Natural killer cell (primary cell): ENCODE measurements at regions not wholly inside any gene's neighbourhood (a gene's known extent, or its start where the extent isn't known, plus 50 kb on each side); places are given as distances from the start of the nearest gene placed in this dataset.

ENCODE experiments used
- ATAC-seq, 3 donors: fragments of 150-1000 bp in 2 of 3; fragments of 200-7000 bp in 1 of 3; cut with Tn5 transposase; 1 replicate in 1 of 3; 2 replicates in 2 of 3; pipeline ENCODE4 v1.10.0; 2021; ENCODE audit warnings: mild to moderate bottlenecking in 2 of 3, moderate library complexity in 2 of 3
- DNase-seq, 2 donors: peaks; one replicate each; pipeline versions ENCODE4 v3.0.0 to v3.0.0-alpha.2; 2013 to 2021; ENCODE audit warnings: mixed read lengths in 1 of 2
- H3K27ac ChIP-seq: one replicate; pipeline ENCODE4 v1.5.1; 2013; ENCODE audit warnings: mild to moderate bottlenecking, low read length
- H3K27me3 ChIP-seq: one replicate; pipeline ENCODE4 v1.6.1; 2013; ENCODE audit warnings: low read length; ENCODE audit not compliant: control insufficient read depth, insufficient read depth
- H3K36me3 ChIP-seq: one replicate; pipeline ENCODE4 v1.6.1; 2013; ENCODE audit warnings: low read length; ENCODE audit not compliant: control insufficient read depth, insufficient read depth
- H3K4me1 ChIP-seq: one replicate; pipeline ENCODE4 v1.6.1; 2013; ENCODE audit warnings: low read length; ENCODE audit not compliant: control insufficient read depth, insufficient read depth
- H3K4me3 ChIP-seq: one replicate; pipeline ENCODE4 v1.5.1; 2013; ENCODE audit warnings: low read length
- H3K9me3 ChIP-seq: one replicate; pipeline ENCODE4 v1.6.1; 2013; ENCODE audit warnings: low read length; ENCODE audit not compliant: control insufficient read depth, insufficient read depth
- H3K27ac Mint-ChIP-seq, 2 donors: one replicate each; pipeline ENCODE4 v1.8.0; 2022; ENCODE audit warnings: mild to moderate bottlenecking in 2 of 2, mixed read lengths in 2 of 2, moderate library complexity in 1 of 2
- H3K27me3 Mint-ChIP-seq, 2 donors: one replicate each; pipeline ENCODE4 v1.8.0; 2022; ENCODE audit warnings: low read depth in 2 of 2, mixed read lengths in 2 of 2
- H3K36me3 Mint-ChIP-seq: one replicate; pipeline ENCODE4 v1.8.0; 2022; ENCODE audit warnings: mixed read lengths
- H3K4me1 Mint-ChIP-seq, 2 donors: one replicate each; pipeline ENCODE4 v1.8.0; 2022; ENCODE audit warnings: mixed read lengths in 2 of 2
- H3K4me3 Mint-ChIP-seq: one replicate; pipeline ENCODE4 v1.8.0; 2022; ENCODE audit warnings: mild to moderate bottlenecking, moderate library complexity, mixed read lengths
- H3K9me3 Mint-ChIP-seq, 2 donors: one replicate each; pipeline ENCODE4 v1.8.0; 2022; ENCODE audit warnings: mixed read lengths in 2 of 2
- WGBS: methylation state at CpG from one replicate; pipeline ENCODE4 v1.1.7; 2013; ENCODE audit warnings: missing lambda C conversion rate; ENCODE audit not compliant: insufficient coverage; 5-methylcytosine and 5-hydroxymethylcytosine counted together
- intact Hi-C: fragments of 100-400 bp; cut with micrococcal nuclease; formaldehyde crosslinking; loops from one replicate; pipeline ENCODE4 v1.14.2; 2022
- TF ChIP-seq, protein P1 (sequence below): fragments of 200-600 bp; IDR thresholded peaks from one replicate; pipeline ENCODE4 v1.8.0; 2022; ENCODE audit warnings: antibody characterized with exemption

DNA sequence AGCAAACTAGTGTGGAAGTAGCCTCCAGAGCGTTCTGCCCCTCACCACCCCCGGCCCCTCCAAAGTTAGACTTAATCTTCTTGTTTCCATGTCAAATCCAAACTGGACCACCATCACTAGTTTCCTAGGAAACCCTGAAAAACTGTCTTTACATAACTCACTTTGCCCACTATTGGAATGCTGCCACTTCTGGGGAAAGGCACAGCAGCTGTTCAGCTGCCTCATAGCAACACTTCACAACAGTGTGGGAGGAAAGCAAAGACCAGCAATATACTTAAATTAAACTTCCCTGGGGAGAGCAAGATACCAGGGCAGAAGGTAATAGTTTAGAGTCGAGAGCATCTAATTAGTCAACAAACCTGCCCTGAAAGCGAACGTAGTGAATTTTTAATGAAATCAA is 452.2 kb downstream of the KCNJ2 start:
- Histone ChIP-seq H3K9me3 (no peaks in the 10 kb centered on the region), H3K4me3 (no peak overlapping the region), H3K36me3 (no peaks in the 10 kb centered on the region), H3K27me3 (no peaks in the 10 kb centered on the region), H3K27ac (no peak overlapping the region), H3K4me1 (peaks cover 3% of the 10 kb centered on the region)
- no peak for DNase-seq
- H3K9me3 Mint-ChIP-seq, result peaks cover 3 to 7% of the 10 kb centered on the region in 2 donors
- WGBS, result 83% methylated on average over 5 of the region's 5 CpGs
- no peaks in the 10 kb centered on the region for H3K36me3 Mint-ChIP-seq
- intact Hi-C loops, result no loop called here
- TF ChIP-seq, protein P1, sequence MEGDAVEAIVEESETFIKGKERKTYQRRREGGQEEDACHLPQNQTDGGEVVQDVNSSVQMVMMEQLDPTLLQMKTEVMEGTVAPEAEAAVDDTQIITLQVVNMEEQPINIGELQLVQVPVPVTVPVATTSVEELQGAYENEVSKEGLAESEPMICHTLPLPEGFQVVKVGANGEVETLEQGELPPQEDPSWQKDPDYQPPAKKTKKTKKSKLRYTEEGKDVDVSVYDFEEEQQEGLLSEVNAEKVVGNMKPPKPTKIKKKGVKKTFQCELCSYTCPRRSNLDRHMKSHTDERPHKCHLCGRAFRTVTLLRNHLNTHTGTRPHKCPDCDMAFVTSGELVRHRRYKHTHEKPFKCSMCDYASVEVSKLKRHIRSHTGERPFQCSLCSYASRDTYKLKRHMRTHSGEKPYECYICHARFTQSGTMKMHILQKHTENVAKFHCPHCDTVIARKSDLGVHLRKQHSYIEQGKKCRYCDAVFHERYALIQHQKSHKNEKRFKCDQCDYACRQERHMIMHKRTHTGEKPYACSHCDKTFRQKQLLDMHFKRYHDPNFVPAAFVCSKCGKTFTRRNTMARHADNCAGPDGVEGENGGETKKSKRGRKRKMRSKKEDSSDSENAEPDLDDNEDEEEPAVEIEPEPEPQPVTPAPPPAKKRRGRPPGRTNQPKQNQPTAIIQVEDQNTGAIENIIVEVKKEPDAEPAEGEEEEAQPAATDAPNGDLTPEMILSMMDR, result no peak
- no peaks in the 10 kb centered on the region for H3K27me3 Mint-ChIP-seq
- ATAC-seq, result no peak
- peaks cover 0 to 8% of the 10 kb centered on the region in 2 donors for H3K4me1 Mint-ChIP-seq
- H3K27ac Mint-ChIP-seq, result no peak overlapping the region
- H3K4me3 Mint-ChIP-seq, result peak overlapping the region; percentile 6

DNA sequence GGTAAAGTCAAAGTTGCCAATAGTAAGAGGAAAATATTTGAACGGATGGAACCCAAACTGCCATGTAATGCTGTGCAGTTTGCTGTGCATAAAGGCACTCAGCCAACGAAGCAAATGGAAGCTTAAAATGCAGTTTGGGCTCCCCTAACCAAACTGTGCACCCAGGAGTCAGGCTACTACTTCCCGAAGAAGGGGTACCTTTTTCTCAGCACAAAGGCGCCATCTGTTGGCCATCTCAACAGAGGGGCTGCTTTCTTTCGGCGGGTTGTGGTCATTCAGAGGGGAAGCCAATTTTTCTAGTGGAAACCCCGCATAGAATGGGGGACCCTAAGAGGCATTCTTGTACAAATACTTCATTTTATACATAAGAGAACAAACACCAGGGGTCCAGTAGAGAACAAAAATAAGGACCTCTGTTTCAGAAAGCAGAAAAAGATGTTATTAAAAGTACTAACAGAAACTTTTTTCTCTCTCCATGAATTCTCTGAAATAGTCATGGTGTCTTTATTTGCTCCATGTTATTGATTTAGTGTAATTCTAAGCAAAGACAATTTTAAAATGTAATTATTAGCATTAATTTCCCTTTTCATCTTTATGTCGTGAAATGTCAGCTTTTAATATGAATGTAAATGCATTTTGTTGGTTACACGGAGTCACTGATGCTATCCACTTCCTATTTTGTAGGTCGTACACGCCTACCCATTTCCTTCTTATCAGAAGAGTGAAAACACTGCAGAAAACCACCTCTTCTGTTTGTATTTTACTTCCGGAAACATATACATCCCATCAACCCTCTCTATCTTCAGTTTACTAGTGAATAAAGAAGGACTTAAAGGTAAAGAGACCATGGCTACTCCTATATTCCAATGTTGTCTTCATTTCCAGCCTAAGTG is 453.3 kb downstream of the KCNJ2 start:
- Mint-ChIP-seq H3K27ac (peak overlapping the region in 1 of 2 donors; percentile 55), H3K4me1 (peaks cover 0 to 8% of the 10 kb centered on the region in 2 donors), H3K36me3 (no peaks in the 10 kb centered on the region), H3K4me3 (peak overlapping the region; percentile 58), H3K27me3 (no peaks in the 10 kb centered on the region), H3K9me3 (peaks cover 0 to 5% of the 10 kb centered on the region in 2 donors)
- no peaks in the 10 kb centered on the region for H3K27me3 ChIP-seq
- TF ChIP-seq, protein P1, result no peak
- DNase-seq (peak in 1 of 2 donors; percentile 8), ATAC-seq (peak in 1 of 3 donors; percentile 45)
- intact Hi-C loops, result no loop called here
- H3K9me3 ChIP-seq, result no peaks in the 10 kb centered on the region
- no peaks in the 10 kb centered on the region for H3K36me3 ChIP-seq
- 32% methylated on average over 10 of the region's 12 CpGs for WGBS
- H3K4me1 ChIP-seq, result peaks cover 3% of the 10 kb centered on the region
- H3K27ac ChIP-seq, result no peak overlapping the region
- no peak overlapping the region for H3K4me3 ChIP-seq

DNA sequence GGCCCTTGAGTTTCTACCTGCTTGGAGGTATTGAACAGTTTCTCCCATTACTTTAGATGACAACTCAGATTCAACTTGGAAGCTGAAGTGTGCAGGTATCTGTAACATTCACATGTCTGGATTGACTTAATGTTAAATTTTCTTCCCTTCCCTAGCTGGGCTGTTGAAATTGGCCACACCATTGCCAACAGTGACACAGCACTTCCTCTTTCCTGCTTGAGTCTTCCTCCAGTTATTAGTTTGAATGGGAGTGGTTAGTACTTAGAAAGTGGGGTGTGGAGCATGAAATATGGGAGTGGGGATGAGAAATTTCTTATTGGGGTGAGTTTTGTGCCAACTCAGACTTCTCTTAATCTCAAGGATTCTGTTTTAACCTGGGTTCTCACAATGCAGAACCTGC is 454.9 kb downstream of the KCNJ2 start:
- intact Hi-C loops, result no loop called here
- ATAC-seq (no peak), DNase-seq (no peak)
- Mint-ChIP-seq H3K27ac (no peak overlapping the region), H3K27me3 (no peaks in the 10 kb centered on the region), H3K4me1 (peaks cover 0 to 8% of the 10 kb centered on the region in 2 donors), H3K9me3 (peaks cover 0 to 4% of the 10 kb centered on the region in 2 donors), H3K4me3 (no peak overlapping the region), H3K36me3 (no peaks in the 10 kb centered on the region)
- peaks cover 3% of the 10 kb centered on the region for H3K4me1 ChIP-seq
- TF ChIP-seq, protein P1, result no peak
- no peaks in the 10 kb centered on the region for H3K27me3 ChIP-seq
- no peak overlapping the region for H3K4me3 ChIP-seq
- H3K27ac ChIP-seq, result no peak overlapping the region
- H3K9me3 ChIP-seq, result no peaks in the 10 kb centered on the region
- no peaks in the 10 kb centered on the region for H3K36me3 ChIP-seq

DNA sequence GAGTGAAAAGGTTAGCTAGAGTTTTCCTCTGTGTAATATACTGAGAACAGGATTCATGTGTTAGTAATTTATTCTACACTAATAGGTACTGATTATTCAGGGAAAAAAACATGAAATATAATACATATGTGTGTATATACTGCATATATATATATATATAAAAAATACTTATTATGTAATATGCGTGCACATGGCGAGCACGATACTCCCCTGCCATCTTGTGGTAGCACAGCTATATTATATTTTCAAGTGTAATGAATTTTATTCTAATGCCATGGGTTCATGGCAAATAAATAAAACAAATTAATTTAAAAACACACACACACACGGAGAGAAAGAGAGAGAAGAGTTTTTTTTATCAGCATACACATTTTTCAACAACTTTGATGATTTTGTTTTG is 460.6 kb downstream of the KCNJ2 start:
- Histone ChIP-seq H3K4me1 (no peaks in the 10 kb centered on the region), H3K9me3 (no peaks in the 10 kb centered on the region), H3K4me3 (no peak overlapping the region), H3K36me3 (no peaks in the 10 kb centered on the region), H3K27ac (no peak overlapping the region), H3K27me3 (no peaks in the 10 kb centered on the region)
- TF ChIP-seq, protein P1, result no peak
- Mint-ChIP-seq H3K27ac (no peak overlapping the region), H3K27me3 (no peaks in the 10 kb centered on the region), H3K4me1 (no peaks in the 10 kb centered on the region), H3K9me3 (no peaks in the 10 kb centered on the region), H3K4me3 (no peak overlapping the region), H3K36me3 (no peaks in the 10 kb centered on the region)
- intact Hi-C loops, result no loop called here
- no peak for ATAC-seq
- no CpG with 5 or more reads among the region's 4 CpGs for WGBS
- peak in 1 of 2 donors; percentile 5 for DNase-seq
